Neural crest cell (in vitro differentiated cells): ENCODE measurements at regions not wholly inside any gene's neighbourhood (a gene's known extent, or its start where the extent isn't known, plus 50 kb on each side); places are given as distances from the start of the nearest gene placed in this dataset.

Experiments
- DNase-seq: peaks from one replicate; pipeline ENCODE4 v3.0.0; 2021; ENCODE audit warnings: low read depth, mixed read lengths, low spot score
- H3K27ac Mint-ChIP-seq: one replicate; pipeline ENCODE4 v1.8.0; 2021; ENCODE audit warnings: mild to moderate bottlenecking, mixed read lengths; ENCODE audit not compliant: unreplicated experiment
- H3K27me3 Mint-ChIP-seq: 2 replicates; pipeline ENCODE4 v1.8.0; 2021; ENCODE audit warnings: low read depth, mild to moderate bottlenecking, mixed read lengths
- H3K36me3 Mint-ChIP-seq: 2 replicates; pipeline ENCODE4 v1.8.0; 2021; ENCODE audit warnings: low read depth, mild to moderate bottlenecking, mixed read lengths
- H3K4me1 Mint-ChIP-seq: 2 replicates; pipeline ENCODE4 v1.8.0; 2021; ENCODE audit warnings: mixed read lengths
- H3K4me3 Mint-ChIP-seq: one replicate; pipeline ENCODE4 v1.8.0; 2021; ENCODE audit warnings: mild to moderate bottlenecking, mixed read lengths
- H3K9me3 Mint-ChIP-seq: 2 replicates; pipeline ENCODE4 v1.8.0; 2021; ENCODE audit warnings: mixed read lengths
- CTCF ChIP-seq: fragments of 200-600 bp; sonication (generic); conservative IDR thresholded peaks from 2 replicates; pipeline ENCODE4 v1.5.0; 2021; ENCODE audit warnings: antibody characterized with exemption, mild to moderate bottlenecking

- Mint-ChIP-seq H3K27me3 (no peaks in the 10 kb centered on the region), H3K4me1 (no peaks in the 10 kb centered on the region), H3K9me3 (no peaks in the 10 kb centered on the region), H3K36me3 (no peaks in the 10 kb centered on the region), H3K4me3 (no peak overlapping the region), H3K27ac (peak overlapping the region; percentile 32)
- DNase-seq = no peak
- no peak for TF ChIP-seq CTCF
These were observed 75.9 kb downstream of the OAT start for GRCh38 chr10:124342821-124343170.

- DNase-seq = no peak
- no peaks in the 10 kb centered on the region for H3K27me3 Mint-ChIP-seq
- H3K4me3 Mint-ChIP-seq = no peak overlapping the region
- no peaks in the 10 kb centered on the region for H3K36me3 Mint-ChIP-seq
- no peaks in the 10 kb centered on the region for H3K4me1 Mint-ChIP-seq
- no peak for TF ChIP-seq CTCF
- no peaks in the 10 kb centered on the region for H3K9me3 Mint-ChIP-seq
- H3K27ac Mint-ChIP-seq = peak overlapping the region; percentile 27
These were observed 76.4 kb downstream of the OAT start for GRCh38 chr10:124342136-124342820.

- no peak overlapping the region for H3K4me3 Mint-ChIP-seq
- no peak for DNase-seq
- H3K4me1 Mint-ChIP-seq = no peaks in the 10 kb centered on the region
- H3K9me3 Mint-ChIP-seq = no peaks in the 10 kb centered on the region
- no peaks in the 10 kb centered on the region for H3K36me3 Mint-ChIP-seq
- no peaks in the 10 kb centered on the region for H3K27me3 Mint-ChIP-seq
- no peak overlapping the region for H3K27ac Mint-ChIP-seq
- TF ChIP-seq CTCF = no peak
These were observed 77.0 kb downstream of the OAT start for GRCh38 chr10:124341768-124342135.

- DNase-seq = no peak
- peaks cover 4% of the 10 kb centered on the region for H3K27me3 Mint-ChIP-seq
- H3K4me1 Mint-ChIP-seq = no peaks in the 10 kb centered on the region
- H3K36me3 Mint-ChIP-seq = no peaks in the 10 kb centered on the region
- H3K9me3 Mint-ChIP-seq = peaks cover 10% of the 10 kb centered on the region
- TF ChIP-seq CTCF = no peak
- no peak overlapping the region for H3K27ac Mint-ChIP-seq
- no peak overlapping the region for H3K4me3 Mint-ChIP-seq
These were observed 78.5 kb downstream of the OAT start for GRCh38 chr10:124340033-124340760.

- H3K27ac Mint-ChIP-seq = no peak overlapping the region
- no peak for DNase-seq
- no peaks in the 10 kb centered on the region for H3K36me3 Mint-ChIP-seq
- H3K4me1 Mint-ChIP-seq = no peaks in the 10 kb centered on the region
- TF ChIP-seq CTCF = no peak
- no peak overlapping the region for H3K4me3 Mint-ChIP-seq
- peaks cover 10% of the 10 kb centered on the region for H3K9me3 Mint-ChIP-seq
- peaks cover 4% of the 10 kb centered on the region for H3K27me3 Mint-ChIP-seq
These were observed 79.3 kb downstream of the OAT start for GRCh38 chr10:124339119-124340032.
